ENCODE measurements at regions not wholly inside any gene's neighbourhood (a gene's known extent, or its start where the extent isn't known, plus 50 kb on each side); places are given as distances from the start of the nearest gene placed in this dataset.

- DNase-seq, result no peak
- TF ChIP-seq, protein P1, sequence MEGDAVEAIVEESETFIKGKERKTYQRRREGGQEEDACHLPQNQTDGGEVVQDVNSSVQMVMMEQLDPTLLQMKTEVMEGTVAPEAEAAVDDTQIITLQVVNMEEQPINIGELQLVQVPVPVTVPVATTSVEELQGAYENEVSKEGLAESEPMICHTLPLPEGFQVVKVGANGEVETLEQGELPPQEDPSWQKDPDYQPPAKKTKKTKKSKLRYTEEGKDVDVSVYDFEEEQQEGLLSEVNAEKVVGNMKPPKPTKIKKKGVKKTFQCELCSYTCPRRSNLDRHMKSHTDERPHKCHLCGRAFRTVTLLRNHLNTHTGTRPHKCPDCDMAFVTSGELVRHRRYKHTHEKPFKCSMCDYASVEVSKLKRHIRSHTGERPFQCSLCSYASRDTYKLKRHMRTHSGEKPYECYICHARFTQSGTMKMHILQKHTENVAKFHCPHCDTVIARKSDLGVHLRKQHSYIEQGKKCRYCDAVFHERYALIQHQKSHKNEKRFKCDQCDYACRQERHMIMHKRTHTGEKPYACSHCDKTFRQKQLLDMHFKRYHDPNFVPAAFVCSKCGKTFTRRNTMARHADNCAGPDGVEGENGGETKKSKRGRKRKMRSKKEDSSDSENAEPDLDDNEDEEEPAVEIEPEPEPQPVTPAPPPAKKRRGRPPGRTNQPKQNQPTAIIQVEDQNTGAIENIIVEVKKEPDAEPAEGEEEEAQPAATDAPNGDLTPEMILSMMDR (IDR thresholded peaks at IDR 0.05), result no peak
- no peak overlapping the region for H3K27ac Mint-ChIP-seq
- H3K27me3 Mint-ChIP-seq (ENCODE audit: low read depth, poor library complexity), result peaks cover 3% of the 10 kb centered on the region
- H3K4me1 Mint-ChIP-seq, result no peaks in the 10 kb centered on the region
- H3K9me3 Mint-ChIP-seq, result peaks cover 12% of the 10 kb centered on the region
- H3K4me3 Mint-ChIP-seq, result no peak overlapping the region
- no peaks in the 10 kb centered on the region for H3K36me3 Mint-ChIP-seq (ENCODE audit: low read depth)
These were observed 720.5 kb upstream of the NUDT12 start for GRCh38 chr5:104283136-104283535.

DNA sequence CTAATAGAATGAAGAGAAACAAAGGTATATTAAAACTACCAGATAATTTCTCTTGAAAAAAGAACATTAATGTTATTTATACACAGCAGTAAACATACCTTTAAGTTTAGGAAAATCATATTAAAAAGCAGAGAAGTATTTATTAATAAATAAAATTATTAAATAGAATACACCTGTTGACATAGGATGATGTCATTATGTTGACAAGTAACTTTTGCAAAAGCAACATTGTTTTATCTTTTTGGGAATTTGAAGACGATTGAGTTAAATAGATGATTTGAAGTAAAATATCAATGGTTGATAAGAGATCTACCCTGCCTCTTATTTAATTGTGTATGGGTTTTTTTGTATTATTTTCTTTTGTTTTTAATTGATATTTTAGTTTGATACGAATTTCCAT, 711.1 kb upstream of the NUDT12 start:
- no peak for DNase-seq
- Mint-ChIP-seq H3K4me1 (no peaks in the 10 kb centered on the region), H3K4me3 (no peak overlapping the region), H3K36me3 (ENCODE audit: low read depth) (no peaks in the 10 kb centered on the region), H3K27me3 (ENCODE audit: low read depth, poor library complexity) (no peaks in the 10 kb centered on the region), H3K27ac (no peak overlapping the region), H3K9me3 (no peaks in the 10 kb centered on the region)
- TF ChIP-seq, protein P1 (IDR thresholded peaks at IDR 0.05), result no peak

DNA sequence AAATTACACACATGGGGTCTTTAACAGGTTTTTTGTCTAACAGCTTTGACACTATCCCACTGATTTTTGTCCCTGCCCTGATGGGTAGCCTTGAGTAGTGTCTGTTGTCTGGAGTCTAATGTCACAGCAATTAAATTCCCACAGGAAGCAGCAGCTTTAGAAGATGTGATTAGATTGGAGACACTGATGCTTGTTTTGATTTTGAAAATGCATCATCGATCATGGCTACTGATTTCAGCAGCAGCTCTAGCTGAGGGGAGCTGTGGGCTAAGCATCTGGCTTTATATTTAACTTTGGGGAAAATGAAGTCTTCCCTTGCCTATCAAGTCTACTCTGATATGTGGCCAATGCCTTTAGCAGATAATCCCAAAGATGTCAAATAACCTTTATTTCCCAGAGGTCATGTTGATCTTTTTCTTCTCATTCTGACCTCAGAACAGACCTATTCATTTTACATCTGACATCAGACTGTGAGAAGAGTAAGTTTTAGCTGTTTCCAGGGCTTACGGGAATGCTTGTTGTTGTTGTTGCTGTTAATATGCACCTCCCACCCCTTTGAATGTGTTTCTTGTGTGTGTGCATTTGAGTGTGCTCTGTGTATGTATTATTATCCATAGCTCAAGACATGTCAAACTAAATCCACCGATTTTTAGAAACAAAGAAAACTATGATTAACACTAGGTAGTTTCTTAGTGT, 704.9 kb upstream of the NUDT12 start:
- Mint-ChIP-seq H3K4me1 (peaks cover 43% of the 10 kb centered on the region), H3K27me3 (ENCODE audit: low read depth, poor library complexity) (no peaks in the 10 kb centered on the region), H3K36me3 (ENCODE audit: low read depth) (peaks cover 7% of the 10 kb centered on the region), H3K4me3 (no peak overlapping the region), H3K27ac (peak overlapping the region; percentile 74), H3K9me3 (peaks cover 7% of the 10 kb centered on the region)
- no peak for DNase-seq
- TF ChIP-seq, protein P1 (IDR thresholded peaks at IDR 0.05), result no peak

- Mint-ChIP-seq H3K4me1 (peaks cover 43% of the 10 kb centered on the region), H3K36me3 (ENCODE audit: low read depth) (peaks cover 7% of the 10 kb centered on the region), H3K4me3 (no peak overlapping the region), H3K27me3 (ENCODE audit: low read depth, poor library complexity) (no peaks in the 10 kb centered on the region), H3K9me3 (peaks cover 7% of the 10 kb centered on the region), H3K27ac (peak overlapping the region; percentile 83)
- DNase-seq, result no peak
- TF ChIP-seq, protein P1 (IDR thresholded peaks at IDR 0.05), result no peak
These were observed 703.6 kb upstream of the NUDT12 start for GRCh38 chr5:104266161-104266560.

DNA sequence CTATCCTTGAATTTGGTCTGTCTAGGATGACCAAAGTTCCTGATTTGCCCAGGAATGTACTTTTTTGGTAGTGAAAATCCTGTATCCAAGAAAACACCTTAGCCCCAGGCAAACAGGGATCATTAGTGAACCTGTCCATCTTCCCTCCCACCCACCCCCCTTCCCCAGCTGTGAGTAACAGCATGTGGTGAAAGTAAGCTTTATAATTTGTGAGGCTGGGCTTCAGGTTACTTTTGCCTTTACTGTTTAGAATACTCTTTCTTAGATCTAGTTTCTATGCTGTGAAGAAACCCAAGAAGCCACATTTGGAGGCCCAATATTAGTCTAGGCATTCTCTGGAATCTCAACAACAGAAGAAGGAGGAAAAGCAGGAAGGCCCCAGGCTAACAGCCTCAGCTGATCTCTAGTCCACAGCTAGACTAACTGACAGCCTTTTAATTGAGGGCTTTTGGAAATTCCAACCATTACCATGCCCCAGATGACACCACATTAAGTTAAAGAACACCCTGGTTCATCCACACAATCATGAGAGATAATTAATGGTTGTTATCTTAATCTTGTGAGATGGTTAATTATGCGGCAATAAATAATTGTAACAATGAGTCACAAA, 703.0 kb upstream of the NUDT12 start:
- Mint-ChIP-seq H3K9me3 (peaks cover 7% of the 10 kb centered on the region), H3K4me1 (peaks cover 43% of the 10 kb centered on the region), H3K27me3 (ENCODE audit: low read depth, poor library complexity) (no peaks in the 10 kb centered on the region), H3K27ac (peak overlapping the region; percentile 83), H3K36me3 (ENCODE audit: low read depth) (peaks cover 7% of the 10 kb centered on the region), H3K4me3 (no peak overlapping the region)
- DNase-seq, result no peak
- TF ChIP-seq, protein P1 (IDR thresholded peaks at IDR 0.05), result no peak

- Mint-ChIP-seq H3K4me1 (peaks cover 6% of the 10 kb centered on the region), H3K27ac (no peak overlapping the region), H3K9me3 (no peaks in the 10 kb centered on the region), H3K27me3 (ENCODE audit: low read depth, poor library complexity) (no peaks in the 10 kb centered on the region), H3K4me3 (no peak overlapping the region), H3K36me3 (ENCODE audit: low read depth) (no peaks in the 10 kb centered on the region)
- no peak for DNase-seq
- TF ChIP-seq, protein P1 (IDR thresholded peaks at IDR 0.05), result no peak
These were observed 684.7 kb upstream of the NUDT12 start for GRCh38 chr5:104247260-104247659.

All from nephron progenitor cell (in vitro differentiated cells).